ENCODE measurements at regions not wholly inside any gene's neighbourhood (a gene's known extent, or its start where the extent isn't known, plus 50 kb on each side); places are given as distances from the start of the nearest gene placed in this dataset.

GRCh38 chr11:80973786-80974185 lies 1533.0 kb upstream of the TENM4 start:
- no peaks in the 10 kb centered on the region for H3K36me3 ChIP-seq
- DNase-seq, result no peak
- H3K27me3 ChIP-seq, result no peaks in the 10 kb centered on the region
- no peaks in the 10 kb centered on the region for H3K4me1 ChIP-seq (ENCODE audit: insufficient read depth)
- TF ChIP-seq CTCF (IDR thresholded peaks at IDR 0.05) (no peak), EP300 (IDR thresholded peaks at IDR 0.05) (no peak), POLR2A (IDR thresholded peaks at IDR 0.05) (no peak)
- no peak overlapping the region for H3K27ac ChIP-seq
- H3K9me3 ChIP-seq, result no peaks in the 10 kb centered on the region
- intact Hi-C loops (cut with DNase I), result no loop called here
- H3K4me3 ChIP-seq, result no peak overlapping the region
- 91 to 98% (median 93%) methylated on average over 2 of the region's 2 CpGs for WGBS, 3 donors

- no peak overlapping the region for H3K4me3 ChIP-seq
- no peaks in the 10 kb centered on the region for H3K9me3 ChIP-seq
- peaks cover 2% of the 10 kb centered on the region for H3K4me1 ChIP-seq (ENCODE audit: insufficient read depth)
- no peak for TF ChIP-seq CTCF (IDR thresholded peaks at IDR 0.05)
- no peak for TF ChIP-seq EP300 (IDR thresholded peaks at IDR 0.05)
- TF ChIP-seq POLR2A (IDR thresholded peaks at IDR 0.05), result no peak
- no peak for DNase-seq
- intact Hi-C loops (cut with DNase I), result no loop called here
- no peak overlapping the region for H3K27ac ChIP-seq
- no peaks in the 10 kb centered on the region for H3K36me3 ChIP-seq
- no peaks in the 10 kb centered on the region for H3K27me3 ChIP-seq
Observed at GRCh38 chr11:80970037-80970436, 1529.2 kb upstream of the TENM4 start.

- Histone ChIP-seq H3K4me1 (ENCODE audit: insufficient read depth) (peaks cover 2% of the 10 kb centered on the region), H3K27ac (no peak overlapping the region), H3K4me3 (no peak overlapping the region), H3K27me3 (no peaks in the 10 kb centered on the region), H3K36me3 (no peaks in the 10 kb centered on the region), H3K9me3 (no peaks in the 10 kb centered on the region)
- intact Hi-C loops (cut with DNase I), result no loop called here
- no peak for DNase-seq
- WGBS, 3 donors, result 59 to 81% (median 67%) methylated on average over 5 of the region's 5 CpGs
- TF ChIP-seq POLR2A (IDR thresholded peaks at IDR 0.05) (no peak), EP300 (IDR thresholded peaks at IDR 0.05) (no peak), CTCF (IDR thresholded peaks at IDR 0.05) (no peak)
Observed at GRCh38 chr11:80967649-80968048, 1526.8 kb upstream of the TENM4 start.

GRCh38 chr11:80960381-80961029 lies 1519.7 kb upstream of the TENM4 start:
- no peaks in the 10 kb centered on the region for H3K9me3 ChIP-seq
- H3K36me3 ChIP-seq, result no peaks in the 10 kb centered on the region
- no peaks in the 10 kb centered on the region for H3K27me3 ChIP-seq
- TF ChIP-seq POLR2A (IDR thresholded peaks at IDR 0.05), result no peak
- no peak for TF ChIP-seq EP300 (IDR thresholded peaks at IDR 0.05)
- TF ChIP-seq CTCF (IDR thresholded peaks at IDR 0.05), result no peak
- no peaks in the 10 kb centered on the region for H3K4me1 ChIP-seq (ENCODE audit: insufficient read depth)
- H3K27ac ChIP-seq, result no peak overlapping the region
- no peak overlapping the region for H3K4me3 ChIP-seq
- 77 to 84% (median 77%) methylated on average over 2 of the region's 2 CpGs for WGBS, 3 donors
- intact Hi-C loops (cut with DNase I), result no loop called here
- no peak for DNase-seq
